Sigmoid colon (tissue), 4 donors: ENCODE measurements at regions not wholly inside any gene's neighbourhood (a gene's known extent, or its start where the extent isn't known, plus 50 kb on each side); places are given as distances from the start of the nearest gene placed in this dataset.

ENCODE experiments used
- EP300 ChIP-seq, 4 donors: sonication (generic); formaldehyde crosslinking; IDR thresholded peaks; one replicate each; pipeline ENCODE4 v1.6.1; 2017; ENCODE audit warnings: antibody characterized with exemption in 4 of 4
- POLR2AphosphoS5 ChIP-seq, 4 donors: sonication (generic); formaldehyde crosslinking; IDR thresholded peaks; one replicate each; pipeline ENCODE4 v1.6.1; 2017; ENCODE audit warnings: antibody characterized with exemption in 4 of 4
- TF ChIP-seq, protein P1 (sequence below), 4 experiments: fragments of 450-650 bp in 3 of 4; fragments of 200-600 bp in 1 of 4; IDR thresholded peaks; one replicate each; pipeline ENCODE4 v1.5.1; 2016 to 2019; ENCODE audit warnings: antibody characterized with exemption in 4 of 4, mild to moderate bottlenecking in 3 of 4, moderate library complexity in 2 of 4

DNA sequence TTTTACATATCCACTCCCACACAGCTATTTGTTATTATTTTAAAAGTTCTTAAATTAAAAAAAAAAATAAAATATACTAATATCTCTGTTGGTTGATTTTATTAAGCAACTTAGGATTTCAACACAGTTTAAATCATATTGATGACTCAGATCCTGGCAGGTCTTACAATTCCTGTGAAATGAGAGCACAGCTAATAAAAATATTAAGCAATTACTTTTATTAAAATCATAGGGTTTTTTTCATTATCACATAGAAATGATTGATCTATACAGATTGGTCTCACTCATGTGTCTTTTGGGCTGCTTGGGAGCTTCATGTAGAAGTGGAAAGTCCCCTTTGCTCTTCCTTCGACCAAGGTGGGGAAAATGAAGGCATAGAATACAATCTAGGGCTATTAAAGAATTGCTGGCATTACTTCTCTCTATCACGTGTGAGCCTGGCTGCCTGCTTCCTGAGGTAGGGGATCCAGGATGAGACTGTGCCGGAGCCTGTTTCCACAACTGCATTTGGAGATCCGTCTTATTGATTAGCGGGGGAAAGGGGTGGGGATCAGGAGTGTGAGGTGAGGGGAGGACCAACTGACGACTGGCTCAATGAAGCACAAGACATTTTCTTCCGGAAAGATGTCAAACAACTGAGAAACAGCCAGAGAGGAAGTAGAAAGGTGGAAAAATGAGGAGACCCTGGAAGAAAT, 858.0 kb downstream of the USP25 start:
- TF ChIP-seq POLR2AphosphoS5 (IDR thresholded peaks at IDR 0.05) = peak in 3 of 4 donors; percentile 6 to 39 (median 15)
- TF ChIP-seq, protein P1, sequence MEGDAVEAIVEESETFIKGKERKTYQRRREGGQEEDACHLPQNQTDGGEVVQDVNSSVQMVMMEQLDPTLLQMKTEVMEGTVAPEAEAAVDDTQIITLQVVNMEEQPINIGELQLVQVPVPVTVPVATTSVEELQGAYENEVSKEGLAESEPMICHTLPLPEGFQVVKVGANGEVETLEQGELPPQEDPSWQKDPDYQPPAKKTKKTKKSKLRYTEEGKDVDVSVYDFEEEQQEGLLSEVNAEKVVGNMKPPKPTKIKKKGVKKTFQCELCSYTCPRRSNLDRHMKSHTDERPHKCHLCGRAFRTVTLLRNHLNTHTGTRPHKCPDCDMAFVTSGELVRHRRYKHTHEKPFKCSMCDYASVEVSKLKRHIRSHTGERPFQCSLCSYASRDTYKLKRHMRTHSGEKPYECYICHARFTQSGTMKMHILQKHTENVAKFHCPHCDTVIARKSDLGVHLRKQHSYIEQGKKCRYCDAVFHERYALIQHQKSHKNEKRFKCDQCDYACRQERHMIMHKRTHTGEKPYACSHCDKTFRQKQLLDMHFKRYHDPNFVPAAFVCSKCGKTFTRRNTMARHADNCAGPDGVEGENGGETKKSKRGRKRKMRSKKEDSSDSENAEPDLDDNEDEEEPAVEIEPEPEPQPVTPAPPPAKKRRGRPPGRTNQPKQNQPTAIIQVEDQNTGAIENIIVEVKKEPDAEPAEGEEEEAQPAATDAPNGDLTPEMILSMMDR (IDR thresholded peaks at IDR 0.05) = no peak
- TF ChIP-seq EP300 (IDR thresholded peaks at IDR 0.05) = no peak
